Sigmoid colon (tissue), 3 donors: ENCODE measurements at regions not wholly inside any gene's neighbourhood (a gene's known extent, or its start where the extent isn't known, plus 50 kb on each side); places are given as distances from the start of the nearest gene placed in this dataset.

Experiments used
- POLR2A ChIP-seq, 2 donors: fragments of 450-650 bp; IDR thresholded peaks; one replicate each; pipeline ENCODE4 v1.6.1; 2016; ENCODE audit warnings: antibody characterized with exemption in 2 of 2, mild to moderate bottlenecking in 2 of 2, moderate library complexity in 2 of 2
- TF ChIP-seq, protein P1 (sequence below), 4 experiments: fragments of 450-650 bp in 3 of 4; fragments of 200-600 bp in 1 of 4; IDR thresholded peaks; one replicate each; pipeline ENCODE4 v1.5.1; 2016 to 2019; ENCODE audit warnings: antibody characterized with exemption in 4 of 4, mild to moderate bottlenecking in 3 of 4, moderate library complexity in 2 of 4

GRCh38 chr1:99590578-99591209, 55.2 kb upstream of the PALMD start:
- TF ChIP-seq, protein P1, sequence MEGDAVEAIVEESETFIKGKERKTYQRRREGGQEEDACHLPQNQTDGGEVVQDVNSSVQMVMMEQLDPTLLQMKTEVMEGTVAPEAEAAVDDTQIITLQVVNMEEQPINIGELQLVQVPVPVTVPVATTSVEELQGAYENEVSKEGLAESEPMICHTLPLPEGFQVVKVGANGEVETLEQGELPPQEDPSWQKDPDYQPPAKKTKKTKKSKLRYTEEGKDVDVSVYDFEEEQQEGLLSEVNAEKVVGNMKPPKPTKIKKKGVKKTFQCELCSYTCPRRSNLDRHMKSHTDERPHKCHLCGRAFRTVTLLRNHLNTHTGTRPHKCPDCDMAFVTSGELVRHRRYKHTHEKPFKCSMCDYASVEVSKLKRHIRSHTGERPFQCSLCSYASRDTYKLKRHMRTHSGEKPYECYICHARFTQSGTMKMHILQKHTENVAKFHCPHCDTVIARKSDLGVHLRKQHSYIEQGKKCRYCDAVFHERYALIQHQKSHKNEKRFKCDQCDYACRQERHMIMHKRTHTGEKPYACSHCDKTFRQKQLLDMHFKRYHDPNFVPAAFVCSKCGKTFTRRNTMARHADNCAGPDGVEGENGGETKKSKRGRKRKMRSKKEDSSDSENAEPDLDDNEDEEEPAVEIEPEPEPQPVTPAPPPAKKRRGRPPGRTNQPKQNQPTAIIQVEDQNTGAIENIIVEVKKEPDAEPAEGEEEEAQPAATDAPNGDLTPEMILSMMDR (IDR thresholded peaks at IDR 0.05): no peak
- no peak for TF ChIP-seq POLR2A (IDR thresholded peaks at IDR 0.05)
